ENCODE measurements at regions not wholly inside any gene's neighbourhood (a gene's known extent, or its start where the extent isn't known, plus 50 kb on each side); places are given as distances from the start of the nearest gene placed in this dataset.
"Not testable (repeated sequence)": the region's sequence is repeated elsewhere in the genome, so short reads cannot be mapped to it uniquely, and the experiment has no call there.

- WGBS, 5 donors, result 0% methylated on average over 1 of the region's 2 CpGs
- DNase-seq; H3K27ac ChIP-seq; H3K36me3 ChIP-seq; intact Hi-C loops (cut with DNase I; ENCODE audit: low total_unique reads); H3K4me1 ChIP-seq; H3K27me3 ChIP-seq (replicated peaks in 1 of 7); H3K4me3 ChIP-seq; H3K9me3 ChIP-seq: not testable (repeated sequence)
- TF ChIP-seq CTCF (IDR thresholded peaks at IDR 0.05 in 8 of 11, conservative IDR thresholded peaks at IDR 0.05 in 3 of 11), result peak in 1 of 11 experiments; percentile 15
Observed at GRCh38 chr2:89950807-89951206, 1259.3 kb downstream of the RPIA start.

GRCh38 chr2:89957236-89957635 lies 1265.8 kb downstream of the RPIA start:
- H3K36me3 ChIP-seq; DNase-seq; H3K4me3 ChIP-seq; H3K4me1 ChIP-seq; H3K9me3 ChIP-seq; intact Hi-C loops (cut with DNase I; ENCODE audit: low total_unique reads); H3K27me3 ChIP-seq (replicated peaks in 1 of 7); H3K27ac ChIP-seq: not testable (repeated sequence)
- 75 to 86% (median 77%) methylated on average over 3 of the region's 3 CpGs for WGBS, 5 donors

- H3K36me3 ChIP-seq; intact Hi-C loops (cut with DNase I; ENCODE audit: low total_unique reads); DNase-seq; H3K4me1 ChIP-seq; H3K9me3 ChIP-seq; H3K4me3 ChIP-seq; H3K27ac ChIP-seq; H3K27me3 ChIP-seq (replicated peaks in 1 of 7): not testable (repeated sequence)
- 50 to 70% (median 64%) methylated on average over 2 to 3 of the region's 3 CpGs for WGBS, 5 donors
Observed at GRCh38 chr2:89959729-89960378, 1268.4 kb downstream of the RPIA start.

GRCh38 chr2:89960570-89960969 lies 1269.1 kb downstream of the RPIA start:
- H3K9me3 ChIP-seq; H3K36me3 ChIP-seq; H3K27me3 ChIP-seq (replicated peaks in 1 of 7); intact Hi-C loops (cut with DNase I; ENCODE audit: low total_unique reads); H3K4me1 ChIP-seq; H3K27ac ChIP-seq; DNase-seq; H3K4me3 ChIP-seq: not testable (repeated sequence)
- no CpG with 5 or more reads among the region's 2 CpGs for WGBS, 5 donors

- H3K27ac ChIP-seq; H3K9me3 ChIP-seq; H3K4me3 ChIP-seq; H3K4me1 ChIP-seq; DNase-seq; H3K36me3 ChIP-seq; intact Hi-C loops (cut with DNase I; ENCODE audit: low total_unique reads); H3K27me3 ChIP-seq (replicated peaks in 1 of 7): not testable (repeated sequence)
- WGBS, 5 donors, result 32 to 61% (median 46%) methylated on average over 3 of the region's 3 CpGs; no CpG with 5 or more reads in 1 of the 5 donors
Observed at GRCh38 chr2:89968567-89968966, 1277.1 kb downstream of the RPIA start.

GRCh38 chr2:89969190-89969589 lies 1277.7 kb downstream of the RPIA start:
- H3K27ac ChIP-seq; H3K4me3 ChIP-seq; H3K4me1 ChIP-seq; H3K9me3 ChIP-seq; H3K27me3 ChIP-seq (replicated peaks in 1 of 7); intact Hi-C loops (cut with DNase I; ENCODE audit: low total_unique reads); H3K36me3 ChIP-seq; DNase-seq: not testable (repeated sequence)
- 43 to 55% (median 51%) methylated on average over 2 to 4 of the region's 4 CpGs for WGBS, 5 donors

GRCh38 chr2:89973849-89974248 lies 1282.4 kb downstream of the RPIA start:
- H3K4me1 ChIP-seq; DNase-seq; H3K4me3 ChIP-seq; intact Hi-C loops (cut with DNase I; ENCODE audit: low total_unique reads); H3K9me3 ChIP-seq; H3K36me3 ChIP-seq; H3K27ac ChIP-seq; H3K27me3 ChIP-seq (replicated peaks in 1 of 7): not testable (repeated sequence)
- 72 to 90% (median 78%) methylated on average over 3 of the region's 3 CpGs for WGBS, 5 donors

- H3K4me1 ChIP-seq; H3K36me3 ChIP-seq; DNase-seq; H3K27ac ChIP-seq; H3K9me3 ChIP-seq; H3K4me3 ChIP-seq; intact Hi-C loops (cut with DNase I; ENCODE audit: low total_unique reads); H3K27me3 ChIP-seq (replicated peaks in 1 of 7): not testable (repeated sequence)
- WGBS, 5 donors, result 50 to 69% (median 61%) methylated on average over 2 of the region's 2 CpGs
Observed at GRCh38 chr2:89979826-89980537, 1288.5 kb downstream of the RPIA start.

- H3K27ac ChIP-seq; H3K9me3 ChIP-seq; intact Hi-C loops (cut with DNase I; ENCODE audit: low total_unique reads); H3K4me1 ChIP-seq; H3K36me3 ChIP-seq; DNase-seq; H3K4me3 ChIP-seq; H3K27me3 ChIP-seq (replicated peaks in 1 of 7): not testable (repeated sequence)
- WGBS, 5 donors, result 38 to 69% (median 59%) methylated on average over 4 of the region's 4 CpGs
Observed at GRCh38 chr2:89982246-89982645, 1290.8 kb downstream of the RPIA start.

GRCh38 chr2:89985650-89986049 lies 1294.2 kb downstream of the RPIA start:
- H3K27me3 ChIP-seq (replicated peaks in 1 of 7); H3K9me3 ChIP-seq; H3K36me3 ChIP-seq; H3K4me3 ChIP-seq; intact Hi-C loops (cut with DNase I; ENCODE audit: low total_unique reads); H3K4me1 ChIP-seq; H3K27ac ChIP-seq; DNase-seq: not testable (repeated sequence)
- WGBS, 5 donors, result no CpG with 5 or more reads among the region's 3 CpGs
